ENCODE measurements at regions not wholly inside any gene's neighbourhood (a gene's known extent, or its start where the extent isn't known, plus 50 kb on each side); places are given as distances from the start of the nearest gene placed in this dataset.

GRCh38 chr3:194811118-194811517 is 125.4 kb downstream of the FAM43A start:
- Histone ChIP-seq H3K36me3 (ENCODE audit: control insufficient read depth, insufficient read depth, low read length) (no peaks in the 10 kb centered on the region), H3K27ac (ENCODE audit: insufficient read depth, low read length) (no peak overlapping the region), H2BK15ac (ENCODE audit: low read depth, low read length) (no peak overlapping the region), H3K4me2 (ENCODE audit: low read depth, low read length) (no peak overlapping the region), H3K27me3 (ENCODE audit: control insufficient read depth, insufficient read depth, low read length) (peaks cover 68% of the 10 kb centered on the region), H2AK5ac (ENCODE audit: low read depth, low read length) (no peak overlapping the region), H3K23ac (ENCODE audit: low read depth, low read length) (no peak overlapping the region), H3K4me3 (ENCODE audit: insufficient read depth, low read depth, low read length) (no peak overlapping the region), H3K9ac (ENCODE audit: low read depth, low read length) (no peak overlapping the region), H2BK20ac (ENCODE audit: low read depth, low read length) (no peak overlapping the region), H4K5ac (ENCODE audit: low read depth, low read length) (no peak overlapping the region), H3K9me3 (ENCODE audit: control insufficient read depth, insufficient read depth, low read length) (no peaks in the 10 kb centered on the region), H3K9me1 (ENCODE audit: insufficient read depth, low read length) (no peaks in the 10 kb centered on the region), H4K91ac (ENCODE audit: insufficient read depth, low read depth, low read length) (no peak overlapping the region), H3K4ac (ENCODE audit: low read depth, low read length) (no peak overlapping the region), H3K56ac (ENCODE audit: extremely low read depth, insufficient read depth, low read length) (no peak overlapping the region), H2BK120ac (ENCODE audit: low read depth, low read length) (no peak overlapping the region), H3K14ac (replicated peaks; ENCODE audit: low read depth, low read length) (no peak overlapping the region), H2BK5ac (ENCODE audit: low read depth, low read length, poor library complexity, severe bottlenecking) (no peak overlapping the region), H3K79me1 (ENCODE audit: low read depth in 1 of 2, low read length in 2 of 2) (no peaks in the 10 kb centered on the region), H2AFZ (replicated peaks; ENCODE audit: low read length, poor library complexity) (no peak overlapping the region), H3K4me1 (ENCODE audit: control insufficient read depth, insufficient read depth, low read length) (no peaks in the 10 kb centered on the region), H4K8ac (ENCODE audit: low read depth in 2 of 2, low read length in 2 of 2) (no peak overlapping the region), H4K20me1 (ENCODE audit: insufficient read depth, low read length) (no peaks in the 10 kb centered on the region), H2AK9ac (replicated peaks; ENCODE audit: low read depth, low read length, poor library complexity) (no peak overlapping the region), H3K18ac (ENCODE audit: low read depth, low read length) (no peak overlapping the region)
- no TSS peak for BruUV-seq (replicated peaks)
- TF ChIP-seq SMC3 (IDR thresholded peaks at IDR 0.05; ENCODE audit: low read depth, low read length) (no peak), MXI1 (IDR thresholded peaks at IDR 0.05; ENCODE audit: borderline replicate concordance, low read depth, low read length) (no peak), BHLHE40 (IDR thresholded peaks at IDR 0.05; ENCODE audit: low read depth, low read length) (no peak), RFX5 (IDR thresholded peaks at IDR 0.05; ENCODE audit: low read depth, low read length) (no peak), POLR2A (IDR thresholded peaks at IDR 0.05; ENCODE audit: low read depth, low read length) (no peak), ELK1 (IDR thresholded peaks at IDR 0.05; ENCODE audit: borderline replicate concordance, low read depth, low read length) (no peak), RAD21 (IDR thresholded peaks at IDR 0.05; ENCODE audit: low read length) (no peak), MAFK (IDR thresholded peaks at IDR 0.05; ENCODE audit: low read depth, low read length) (no peak), CEBPB (IDR thresholded peaks at IDR 0.05; ENCODE audit: low read depth, low read length) (no peak), CHD1 (IDR thresholded peaks at IDR 0.05; ENCODE audit: low read depth, low read length) (no peak), RCOR1 (IDR thresholded peaks at IDR 0.05; ENCODE audit: insufficient replicate concordance, low read length) (no peak), CTCF (conservative IDR thresholded peaks at IDR 0.05; ENCODE audit: low read depth, low read length) (no peak), USF2 (IDR thresholded peaks at IDR 0.05; ENCODE audit: low read depth, low read length) (no peak), NFE2L2 (IDR thresholded peaks at IDR 0.05; ENCODE audit: low read depth, low read length) (no peak), FOS (IDR thresholded peaks at IDR 0.05; ENCODE audit: low read depth, low read length) (no peak), MAZ (IDR thresholded peaks at IDR 0.05; ENCODE audit: borderline replicate concordance, low read depth, low read length) (no peak)
- no peak for ATAC-seq (ENCODE audit: low read depth)
- no CpG with 5 or more reads among the region's 9 CpGs for WGBS, 2 experiments (ENCODE audit: extremely low coverage in 2 of 2, insufficient read length in 1 of 2)
- ChIA-PET POLR2A (ENCODE audit: unreplicated experiment) (no interaction called here), CTCF (no interaction called here)
- dilution Hi-C loops (cut with HindIII; ENCODE audit: low sequenced_read_pairs, unreplicated experiment) (no loop called here), intact Hi-C loops (cut with micrococcal nuclease) (no loop called here), in situ Hi-C loops (cut with MboI; ENCODE audit: low sequenced_read_pairs) (no loop called here)
- DNase-seq: no peak

Measured in IMR-90 (cell line).